Transverse colon (tissue), 4 donors: ENCODE measurements at regions not wholly inside any gene's neighbourhood (a gene's known extent, or its start where the extent isn't known, plus 50 kb on each side); places are given as distances from the start of the nearest gene placed in this dataset.

Source experiments
- DNase-seq: peaks from one replicate; pipeline ENCODE4 v3.0.0-alpha.2; 2019
- H3K27ac ChIP-seq, 4 donors: fragments of 200-600 bp; sonication (generic); 2 replicates each; pipeline ENCODE4 v1.5.1; 2016 to 2018; ENCODE audit warnings: inconsistent platforms in 4 of 4
- H3K27me3 ChIP-seq: fragments of 200-600 bp; sonication (generic); 2 replicates; pipeline ENCODE4 v1.5.1; 2017; ENCODE audit warnings: inconsistent platforms
- H3K36me3 ChIP-seq, 4 donors: fragments of 200-600 bp; sonication (generic); 2 replicates each; pipeline ENCODE4 v1.5.1; 2017 to 2019; ENCODE audit warnings: inconsistent platforms in 4 of 4
- H3K4me1 ChIP-seq, 4 donors: fragments of 200-600 bp; sonication (generic); 2 replicates each; pipeline ENCODE4 v1.5.1; 2017 to 2020; ENCODE audit warnings: inconsistent platforms in 4 of 4
- H3K4me3 ChIP-seq, 4 donors: fragments of 200-600 bp; sonication (generic); 1 replicate in 1 of 4; 2 replicates in 3 of 4; pipeline versions ENCODE4 v1.5.1 to v1.6.1; 2017 to 2019; ENCODE audit warnings: inconsistent platforms in 4 of 4
- H3K9me3 ChIP-seq, 2 donors: fragments of 200-600 bp; sonication (generic); 2 replicates each; pipeline ENCODE4 v1.5.1; 2017 to 2019; ENCODE audit warnings: inconsistent platforms in 2 of 2
- EP300 ChIP-seq: sonication (generic); formaldehyde crosslinking; IDR thresholded peaks from one replicate; pipeline ENCODE4 v1.6.1; 2017; ENCODE audit warnings: antibody characterized with exemption, low read depth
- POLR2A ChIP-seq: fragments of 450-650 bp; IDR thresholded peaks from one replicate; pipeline ENCODE4 v1.6.1; 2016; ENCODE audit warnings: antibody characterized with exemption, mild to moderate bottlenecking, moderate library complexity
- POLR2AphosphoS5 ChIP-seq, 3 donors: sonication (generic); formaldehyde crosslinking; IDR thresholded peaks; one replicate each; pipeline ENCODE4 v1.6.1; 2016; ENCODE audit warnings: antibody characterized with exemption in 3 of 3
- WGBS, 2 donors: methylation state at CpG; one replicate each; pipeline ENCODE4 v1.1.5; 2018; ENCODE audit warnings: low coverage in 1 of 2; 5-methylcytosine and 5-hydroxymethylcytosine counted together
- in situ Hi-C, 4 donors: fragments of 200-750 bp; cut with MboI; loops; one replicate each; pipeline versions ENCODE4 v1.15.0 to v1.15.1; 2017; ENCODE audit warnings: low sequenced_read_pairs in 3 of 4, low pct_ligation_motif_present in 1 of 4, low pct_unique_long_range_greater_than_20kb in 1 of 4
- intact Hi-C: fragments of 100-400 bp; cut with DNase I; formaldehyde crosslinking; loops from one replicate; pipeline ENCODE4 v1.15.1; 2023; ENCODE audit warnings: low total_unique reads
- TF ChIP-seq, protein P1 (sequence below), 5 experiments: fragments of 200-600 bp in 3 of 5; fragments of 450-650 bp in 2 of 5; sonication (generic) in 3 of 5; IDR thresholded peaks; 1 replicate in 2 of 5; 2 replicates in 3 of 5; pipeline ENCODE4 v1.5.1; 2016 to 2017; ENCODE audit warnings: antibody characterized with exemption in 5 of 5, inconsistent platforms in 3 of 5, mild to moderate bottlenecking in 2 of 5, moderate library complexity in 1 of 5

GRCh38 chr1:199701726-199702125, 325.8 kb upstream of the NR5A2 start:
- in situ Hi-C loops (no loop called here), intact Hi-C loops (no loop called here)
- Histone ChIP-seq H3K27ac (no peak overlapping the region), H3K36me3 (no peaks in the 10 kb centered on the region), H3K4me1 (no peaks in the 10 kb centered on the region), H3K9me3 (no peaks in the 10 kb centered on the region), H3K4me3 (no peak overlapping the region), H3K27me3 (no peaks in the 10 kb centered on the region)
- TF ChIP-seq POLR2A (no peak), EP300 (no peak), POLR2AphosphoS5 (IDR thresholded peaks at IDR 0.05) (no peak)
- TF ChIP-seq, protein P1, sequence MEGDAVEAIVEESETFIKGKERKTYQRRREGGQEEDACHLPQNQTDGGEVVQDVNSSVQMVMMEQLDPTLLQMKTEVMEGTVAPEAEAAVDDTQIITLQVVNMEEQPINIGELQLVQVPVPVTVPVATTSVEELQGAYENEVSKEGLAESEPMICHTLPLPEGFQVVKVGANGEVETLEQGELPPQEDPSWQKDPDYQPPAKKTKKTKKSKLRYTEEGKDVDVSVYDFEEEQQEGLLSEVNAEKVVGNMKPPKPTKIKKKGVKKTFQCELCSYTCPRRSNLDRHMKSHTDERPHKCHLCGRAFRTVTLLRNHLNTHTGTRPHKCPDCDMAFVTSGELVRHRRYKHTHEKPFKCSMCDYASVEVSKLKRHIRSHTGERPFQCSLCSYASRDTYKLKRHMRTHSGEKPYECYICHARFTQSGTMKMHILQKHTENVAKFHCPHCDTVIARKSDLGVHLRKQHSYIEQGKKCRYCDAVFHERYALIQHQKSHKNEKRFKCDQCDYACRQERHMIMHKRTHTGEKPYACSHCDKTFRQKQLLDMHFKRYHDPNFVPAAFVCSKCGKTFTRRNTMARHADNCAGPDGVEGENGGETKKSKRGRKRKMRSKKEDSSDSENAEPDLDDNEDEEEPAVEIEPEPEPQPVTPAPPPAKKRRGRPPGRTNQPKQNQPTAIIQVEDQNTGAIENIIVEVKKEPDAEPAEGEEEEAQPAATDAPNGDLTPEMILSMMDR (IDR thresholded peaks at IDR 0.05): no peak
- WGBS, 2 donors: 79 to 96% methylated on average over 2 of the region's 2 CpGs
- DNase-seq: no peak

DNA sequence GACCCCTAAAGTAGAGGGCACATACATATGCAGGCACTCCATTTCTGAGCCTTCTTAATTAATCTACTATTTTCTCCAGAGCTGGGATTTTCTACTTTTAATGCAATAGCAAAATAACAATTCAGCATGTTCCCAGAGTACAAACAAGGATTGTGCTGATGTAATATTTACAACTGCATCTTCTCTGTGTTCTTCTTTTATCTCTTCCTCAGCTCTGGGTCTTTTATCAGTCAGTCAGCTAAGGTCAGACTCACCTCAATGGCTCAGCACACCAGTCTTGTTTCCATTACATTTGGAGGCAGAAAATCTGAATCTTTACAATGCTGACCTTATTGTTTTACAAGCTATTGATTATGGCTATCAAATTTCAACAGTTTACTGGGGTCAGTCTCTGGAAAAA, 323.3 kb upstream of the NR5A2 start:
- H3K27me3 ChIP-seq: no peaks in the 10 kb centered on the region
- no peaks in the 10 kb centered on the region for H3K9me3 ChIP-seq
- H3K4me3 ChIP-seq: no peak overlapping the region
- H3K4me1 ChIP-seq: no peaks in the 10 kb centered on the region
- no peaks in the 10 kb centered on the region for H3K36me3 ChIP-seq
- DNase-seq: no peak
- TF ChIP-seq, protein P1 (IDR thresholded peaks at IDR 0.05): no peak
- TF ChIP-seq POLR2AphosphoS5 (IDR thresholded peaks at IDR 0.05): no peak
- TF ChIP-seq EP300: no peak
- no peak for TF ChIP-seq POLR2A
- intact Hi-C loops: no loop called here
- in situ Hi-C loops: no loop called here
- H3K27ac ChIP-seq: no peak overlapping the region

- no peak overlapping the region for H3K4me3 ChIP-seq
- intact Hi-C loops (no loop called here), in situ Hi-C loops (no loop called here)
- peaks cover 0 to under 1% of the 10 kb centered on the region in 2 donors for H3K9me3 ChIP-seq
- no peaks in the 10 kb centered on the region for H3K4me1 ChIP-seq
- no peaks in the 10 kb centered on the region for H3K27me3 ChIP-seq
- no peaks in the 10 kb centered on the region for H3K36me3 ChIP-seq
- H3K27ac ChIP-seq: no peak overlapping the region
- DNase-seq: no peak
- no peak for TF ChIP-seq EP300
- no peak for TF ChIP-seq POLR2AphosphoS5 (IDR thresholded peaks at IDR 0.05)
- TF ChIP-seq, protein P1 (IDR thresholded peaks at IDR 0.05): no peak
- no peak for TF ChIP-seq POLR2A
Observed at GRCh38 chr1:199705825-199706224, 321.7 kb upstream of the NR5A2 start.

DNA sequence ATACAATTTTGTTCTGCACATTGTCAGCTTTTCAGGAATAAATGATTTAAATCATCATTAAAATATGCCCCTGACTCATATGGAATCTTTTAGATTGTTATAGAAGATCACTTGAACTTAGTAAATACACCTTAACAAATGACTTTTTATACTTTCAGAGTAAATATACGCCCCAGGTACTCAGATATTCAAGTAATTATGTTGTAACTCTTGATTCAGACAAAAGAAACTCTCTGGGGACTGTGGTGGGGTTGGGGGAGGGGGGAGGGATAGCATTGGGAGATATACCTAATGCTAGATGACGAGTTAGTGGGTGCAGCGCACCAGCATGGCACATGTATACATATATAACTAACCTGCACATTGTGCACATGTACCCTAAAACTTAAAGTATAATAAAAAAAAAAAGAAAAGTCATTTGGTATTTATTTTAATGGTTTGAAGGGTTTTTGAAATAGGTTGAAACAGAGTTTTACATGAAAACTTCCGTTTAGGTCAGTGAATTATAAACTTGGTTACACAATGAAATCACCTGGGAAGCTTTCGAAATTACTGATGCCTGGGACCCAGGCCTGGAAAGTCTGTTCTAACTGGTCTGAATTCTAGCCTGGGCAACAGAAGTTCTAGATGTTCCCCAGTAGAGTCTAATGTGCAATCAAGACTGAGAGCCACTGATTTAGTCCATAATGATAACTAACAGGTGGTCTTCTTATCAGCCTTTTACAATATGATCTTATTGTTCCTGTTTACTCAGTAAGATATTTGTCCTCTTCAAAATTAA, 320.5 kb upstream of the NR5A2 start:
- no peaks in the 10 kb centered on the region for H3K4me1 ChIP-seq
- H3K9me3 ChIP-seq: peaks cover 8% of the 10 kb centered on the region in 2 donors
- H3K36me3 ChIP-seq: no peaks in the 10 kb centered on the region
- H3K27me3 ChIP-seq: no peaks in the 10 kb centered on the region
- WGBS, 2 donors: 78 to 79% methylated on average over 3 to 5 of the region's 5 CpGs
- in situ Hi-C loops: no loop called here
- no peak overlapping the region for H3K4me3 ChIP-seq
- H3K27ac ChIP-seq: no peak overlapping the region
- TF ChIP-seq POLR2AphosphoS5 (IDR thresholded peaks at IDR 0.05) (no peak), POLR2A (no peak), EP300 (no peak)
- TF ChIP-seq, protein P1 (IDR thresholded peaks at IDR 0.05): no peak
- intact Hi-C loops: no loop called here
- no peak for DNase-seq
